SJCRH30 (cell line): ENCODE measurements at regions not wholly inside any gene's neighbourhood (a gene's known extent, or its start where the extent isn't known, plus 50 kb on each side); places are given as distances from the start of the nearest gene placed in this dataset.
A peak's percentile ranks its signal among the peaks of the same experiment; 100 is the strongest.
"Not testable (repeated sequence)": the region's sequence is repeated elsewhere in the genome, so short reads cannot be mapped to it uniquely, and the experiment has no call there.

Experiments
- DNase-seq, 2 experiments: peaks; one replicate each; pipeline ENCODE4 v3.0.0-alpha.2; 2015 to 2020
- H3K27ac ChIP-seq: fragments of 250-450 bp; sonication (Bioruptor Pico); 2 replicates; pipeline ENCODE4 v1.5.1; 2020; ENCODE audit warnings: mild to moderate bottlenecking, moderate library complexity
- H3K27me3 ChIP-seq: fragments of 250-450 bp; sonication (Bioruptor Pico); 2 replicates; pipeline ENCODE4 v1.5.1; 2020; ENCODE audit warnings: mild to moderate bottlenecking, moderate library complexity
- H3K36me3 ChIP-seq: fragments of 250-450 bp; sonication (Bioruptor Pico); 2 replicates; pipeline ENCODE4 v1.5.1; 2020; ENCODE audit warnings: mild to moderate bottlenecking, moderate library complexity
- H3K4me1 ChIP-seq: fragments of 250-450 bp; sonication (Bioruptor Pico); 2 replicates; pipeline ENCODE4 v1.5.1; 2020; ENCODE audit warnings: mild to moderate bottlenecking, moderate library complexity
- H3K4me3 ChIP-seq: fragments of 250-450 bp; sonication (Bioruptor Pico); 2 replicates; pipeline ENCODE4 v1.5.1; 2020; ENCODE audit warnings: mild to moderate bottlenecking, moderate library complexity
- H3K9me3 ChIP-seq: fragments of 250-450 bp; sonication (Bioruptor Pico); replicated peaks from 2 replicates; pipeline ENCODE4 v1.5.1; 2020; ENCODE audit warnings: mild to moderate bottlenecking, moderate library complexity

- no peak for DNase-seq
- no peak overlapping the region for H3K4me3 ChIP-seq
- H3K27me3 ChIP-seq, result no peaks in the 10 kb centered on the region
- peaks cover 19% of the 10 kb centered on the region for H3K4me1 ChIP-seq
- H3K9me3 ChIP-seq, result no peaks in the 10 kb centered on the region
- no peaks in the 10 kb centered on the region for H3K36me3 ChIP-seq
- H3K27ac ChIP-seq, result no peak overlapping the region
Observed at GRCh38 chr5:112549605-112550166, 130.6 kb upstream of the EPB41L4A start.

- peak; percentile 36 to 80 for DNase-seq
- Histone ChIP-seq H3K4me3 (no peak overlapping the region), H3K9me3 (no peaks in the 10 kb centered on the region), H3K27me3 (no peaks in the 10 kb centered on the region), H3K4me1 (peaks cover 28% of the 10 kb centered on the region), H3K27ac (no peak overlapping the region), H3K36me3 (no peaks in the 10 kb centered on the region)
Observed at GRCh38 chr5:112551419-112552032, 132.4 kb upstream of the EPB41L4A start.

GRCh38 chr5:112552216-112552615 lies 133.1 kb upstream of the EPB41L4A start:
- Histone ChIP-seq H3K4me1 (peaks cover 23% of the 10 kb centered on the region), H3K27ac (no peak overlapping the region), H3K27me3 (no peaks in the 10 kb centered on the region), H3K36me3 (no peaks in the 10 kb centered on the region), H3K4me3 (no peak overlapping the region), H3K9me3 (no peaks in the 10 kb centered on the region)
- no peak for DNase-seq

GRCh38 chr5:112552791-112553190 lies 133.7 kb upstream of the EPB41L4A start:
- DNase-seq, result no peak
- Histone ChIP-seq H3K9me3 (no peaks in the 10 kb centered on the region), H3K4me3 (no peak overlapping the region), H3K27ac (no peak overlapping the region), H3K27me3 (no peaks in the 10 kb centered on the region), H3K36me3 (no peaks in the 10 kb centered on the region), H3K4me1 (peaks cover 18% of the 10 kb centered on the region)

GRCh38 chr5:112554101-112554977 lies 135.3 kb upstream of the EPB41L4A start:
- Histone ChIP-seq H3K4me3 (no peak overlapping the region), H3K36me3 (no peaks in the 10 kb centered on the region), H3K9me3 (no peaks in the 10 kb centered on the region), H3K27me3 (no peaks in the 10 kb centered on the region), H3K4me1 (peaks cover 16% of the 10 kb centered on the region), H3K27ac (no peak overlapping the region)
- DNase-seq, result no peak

GRCh38 chr5:112555197-112555596 lies 136.1 kb upstream of the EPB41L4A start:
- no peak overlapping the region for H3K27ac ChIP-seq
- peak in 1 of 2 experiments; percentile 12 for DNase-seq

GRCh38 chr5:112555691-112556090 lies 136.6 kb upstream of the EPB41L4A start:
- Histone ChIP-seq H3K4me1 (peaks cover 16% of the 10 kb centered on the region), H3K27ac (no peak overlapping the region), H3K27me3 (no peaks in the 10 kb centered on the region), H3K36me3 (no peaks in the 10 kb centered on the region), H3K9me3 (no peaks in the 10 kb centered on the region), H3K4me3 (no peak overlapping the region)
- peak; percentile 54 to 75 for DNase-seq

More at GRCh38 chr5:112555197-112555596, 136.1 kb upstream of the EPB41L4A start:
- Histone ChIP-seq H3K4me3 (no peak overlapping the region), H3K36me3 (no peaks in the 10 kb centered on the region), H3K9me3 (no peaks in the 10 kb centered on the region), H3K4me1 (peaks cover 16% of the 10 kb centered on the region), H3K27me3 (no peaks in the 10 kb centered on the region)

GRCh38 chr5:112559501-112559900 lies 140.4 kb upstream of the EPB41L4A start:
- not testable (repeated sequence) for H3K4me3 ChIP-seq, H3K27me3 ChIP-seq, H3K27ac ChIP-seq, H3K9me3 ChIP-seq, H3K36me3 ChIP-seq
- H3K4me1 ChIP-seq, result peaks cover 16% of the 10 kb centered on the region
- peak; percentile 24 to 61 for DNase-seq

- no peak overlapping the region for H3K27ac ChIP-seq
- no peak for DNase-seq
- peaks cover 6% of the 10 kb centered on the region; the same call in 1 of the 2 replicates for H3K9me3 ChIP-seq
- H3K36me3 ChIP-seq, result no peaks in the 10 kb centered on the region
- peaks cover 12% of the 10 kb centered on the region for H3K4me1 ChIP-seq
- H3K27me3 ChIP-seq, result no peaks in the 10 kb centered on the region
- H3K4me3 ChIP-seq, result no peak overlapping the region
Observed at GRCh38 chr5:112560371-112560770, 141.3 kb upstream of the EPB41L4A start.

- no peak overlapping the region for H3K4me3 ChIP-seq
- peaks cover 6% of the 10 kb centered on the region; the same call in 1 of the 2 replicates for H3K9me3 ChIP-seq
- H3K36me3 ChIP-seq, result no peaks in the 10 kb centered on the region
- no peaks in the 10 kb centered on the region for H3K27me3 ChIP-seq
- DNase-seq, result no peak
- no peaks in the 10 kb centered on the region for H3K4me1 ChIP-seq
- no peak overlapping the region for H3K27ac ChIP-seq
Observed at GRCh38 chr5:112563169-112563826, 144.2 kb upstream of the EPB41L4A start.

- Histone ChIP-seq H3K4me3 (no peak overlapping the region), H3K27me3 (no peaks in the 10 kb centered on the region), H3K4me1 (no peaks in the 10 kb centered on the region), H3K27ac (no peak overlapping the region), H3K9me3 (peaks cover 6% of the 10 kb centered on the region; the same call in 1 of the 2 replicates), H3K36me3 (no peaks in the 10 kb centered on the region)
- DNase-seq, result no peak
Observed at GRCh38 chr5:112566251-112566650, 147.2 kb upstream of the EPB41L4A start.

- no peaks in the 10 kb centered on the region for H3K9me3 ChIP-seq
- no peaks in the 10 kb centered on the region for H3K4me1 ChIP-seq
- no peaks in the 10 kb centered on the region for H3K27me3 ChIP-seq
- H3K36me3 ChIP-seq, result no peaks in the 10 kb centered on the region
- H3K4me3 ChIP-seq, result no peak overlapping the region
- no peak overlapping the region for H3K27ac ChIP-seq
- no peak for DNase-seq
Observed at GRCh38 chr5:112569596-112569995, 150.5 kb upstream of the EPB41L4A start.

GRCh38 chr5:112570708-112571444 lies 151.8 kb upstream of the EPB41L4A start:
- Histone ChIP-seq H3K27me3 (no peaks in the 10 kb centered on the region), H3K9me3 (no peaks in the 10 kb centered on the region), H3K36me3 (no peaks in the 10 kb centered on the region), H3K27ac (no peak overlapping the region), H3K4me1 (no peaks in the 10 kb centered on the region), H3K4me3 (no peak overlapping the region)
- DNase-seq, result no peak

GRCh38 chr5:112573441-112573840 lies 154.4 kb upstream of the EPB41L4A start:
- Histone ChIP-seq H3K27ac (no peak overlapping the region), H3K4me1 (no peaks in the 10 kb centered on the region), H3K9me3 (no peaks in the 10 kb centered on the region), H3K27me3 (no peaks in the 10 kb centered on the region), H3K36me3 (no peaks in the 10 kb centered on the region), H3K4me3 (no peak overlapping the region)
- no peak for DNase-seq
